Nephron (organoid): ENCODE measurements at regions not wholly inside any gene's neighbourhood (a gene's known extent, or its start where the extent isn't known, plus 50 kb on each side); places are given as distances from the start of the nearest gene placed in this dataset.

Source experiments
- H3K27ac Mint-ChIP-seq, 3 experiments: 2 replicates each; pipeline ENCODE4 v1.8.0; 2020; ENCODE audit warnings: mixed read lengths in 3 of 3, mild to moderate bottlenecking in 2 of 3, moderate library complexity in 1 of 3
- H3K27me3 Mint-ChIP-seq: 2 replicates; pipeline ENCODE4 v1.8.0; 2021; ENCODE audit warnings: low read depth, mild to moderate bottlenecking, moderate library complexity, mixed read lengths
- H3K36me3 Mint-ChIP-seq: 2 replicates; pipeline ENCODE4 v1.8.0; 2020; ENCODE audit warnings: low read depth, mixed read lengths
- H3K4me1 Mint-ChIP-seq: 2 replicates; pipeline ENCODE4 v1.8.0; 2020; ENCODE audit warnings: mixed read lengths
- H3K4me3 Mint-ChIP-seq, 3 experiments: 2 replicates each; pipeline ENCODE4 v1.8.0; 2020; ENCODE audit warnings: mild to moderate bottlenecking in 3 of 3, mixed read lengths in 3 of 3, moderate library complexity in 2 of 3
- H3K9me3 Mint-ChIP-seq: 2 replicates; pipeline ENCODE4 v1.8.0; 2020; ENCODE audit warnings: mixed read lengths
- TF ChIP-seq, protein P1 (sequence below), 3 experiments: fragments of 200-600 bp; sonication (generic); IDR thresholded peaks; one replicate each; pipeline ENCODE4 v1.5.0; 2021; ENCODE audit warnings: antibody characterized with exemption in 3 of 3; ENCODE audit not compliant: unreplicated experiment in 3 of 3

DNA sequence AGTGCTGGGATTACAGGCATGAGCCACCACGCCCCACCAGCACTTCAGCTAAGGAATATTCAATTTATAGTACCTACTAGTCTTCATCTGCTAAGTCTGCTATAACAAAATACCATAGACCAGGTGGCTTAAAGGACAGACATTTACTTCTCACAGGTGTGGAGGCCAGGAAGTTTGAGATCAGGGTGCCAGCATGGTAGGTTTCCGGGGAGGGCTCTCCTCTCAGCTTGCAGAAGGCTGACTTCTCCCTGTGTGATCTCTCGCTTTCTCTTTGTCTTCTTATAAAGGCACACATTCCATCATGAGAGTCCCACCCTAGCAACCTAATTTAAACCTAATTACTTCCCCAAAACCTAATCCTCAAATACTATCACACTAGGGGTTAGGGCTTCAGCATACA, 433.0 kb downstream of the INSC start:
- Mint-ChIP-seq H3K27me3 (no peaks in the 10 kb centered on the region), H3K9me3 (peaks cover 6% of the 10 kb centered on the region), H3K36me3 (no peaks in the 10 kb centered on the region), H3K27ac (no peak overlapping the region), H3K4me1 (peaks cover 8% of the 10 kb centered on the region), H3K4me3 (no peak overlapping the region)
- TF ChIP-seq, protein P1, sequence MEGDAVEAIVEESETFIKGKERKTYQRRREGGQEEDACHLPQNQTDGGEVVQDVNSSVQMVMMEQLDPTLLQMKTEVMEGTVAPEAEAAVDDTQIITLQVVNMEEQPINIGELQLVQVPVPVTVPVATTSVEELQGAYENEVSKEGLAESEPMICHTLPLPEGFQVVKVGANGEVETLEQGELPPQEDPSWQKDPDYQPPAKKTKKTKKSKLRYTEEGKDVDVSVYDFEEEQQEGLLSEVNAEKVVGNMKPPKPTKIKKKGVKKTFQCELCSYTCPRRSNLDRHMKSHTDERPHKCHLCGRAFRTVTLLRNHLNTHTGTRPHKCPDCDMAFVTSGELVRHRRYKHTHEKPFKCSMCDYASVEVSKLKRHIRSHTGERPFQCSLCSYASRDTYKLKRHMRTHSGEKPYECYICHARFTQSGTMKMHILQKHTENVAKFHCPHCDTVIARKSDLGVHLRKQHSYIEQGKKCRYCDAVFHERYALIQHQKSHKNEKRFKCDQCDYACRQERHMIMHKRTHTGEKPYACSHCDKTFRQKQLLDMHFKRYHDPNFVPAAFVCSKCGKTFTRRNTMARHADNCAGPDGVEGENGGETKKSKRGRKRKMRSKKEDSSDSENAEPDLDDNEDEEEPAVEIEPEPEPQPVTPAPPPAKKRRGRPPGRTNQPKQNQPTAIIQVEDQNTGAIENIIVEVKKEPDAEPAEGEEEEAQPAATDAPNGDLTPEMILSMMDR (IDR thresholded peaks at IDR 0.05; ENCODE audit: unreplicated experiment in 3 of 3), result no peak

GRCh38 chr11:15551901-15552851, 437.5 kb downstream of the INSC start:
- no peaks in the 10 kb centered on the region for H3K36me3 Mint-ChIP-seq
- H3K9me3 Mint-ChIP-seq, result peaks cover 6% of the 10 kb centered on the region
- no peak overlapping the region for H3K4me3 Mint-ChIP-seq
- H3K4me1 Mint-ChIP-seq, result peaks cover 15% of the 10 kb centered on the region
- no peaks in the 10 kb centered on the region for H3K27me3 Mint-ChIP-seq
- TF ChIP-seq, protein P1 (IDR thresholded peaks at IDR 0.05; ENCODE audit: unreplicated experiment in 3 of 3), result no peak
- peak overlapping the region in 2 of 3 experiments; percentile 50 to 63 for H3K27ac Mint-ChIP-seq

GRCh38 chr11:15555161-15555560, 440.4 kb downstream of the INSC start:
- H3K27ac Mint-ChIP-seq, result peak overlapping the region in 1 of 3 experiments; percentile 6
- H3K27me3 Mint-ChIP-seq, result peaks cover 4% of the 10 kb centered on the region
- TF ChIP-seq, protein P1 (IDR thresholded peaks at IDR 0.05; ENCODE audit: unreplicated experiment in 3 of 3), result no peak
- peaks cover 23% of the 10 kb centered on the region for H3K4me1 Mint-ChIP-seq
- H3K9me3 Mint-ChIP-seq, result peaks cover 3% of the 10 kb centered on the region
- H3K4me3 Mint-ChIP-seq, result no peak overlapping the region
- no peaks in the 10 kb centered on the region for H3K36me3 Mint-ChIP-seq

DNA sequence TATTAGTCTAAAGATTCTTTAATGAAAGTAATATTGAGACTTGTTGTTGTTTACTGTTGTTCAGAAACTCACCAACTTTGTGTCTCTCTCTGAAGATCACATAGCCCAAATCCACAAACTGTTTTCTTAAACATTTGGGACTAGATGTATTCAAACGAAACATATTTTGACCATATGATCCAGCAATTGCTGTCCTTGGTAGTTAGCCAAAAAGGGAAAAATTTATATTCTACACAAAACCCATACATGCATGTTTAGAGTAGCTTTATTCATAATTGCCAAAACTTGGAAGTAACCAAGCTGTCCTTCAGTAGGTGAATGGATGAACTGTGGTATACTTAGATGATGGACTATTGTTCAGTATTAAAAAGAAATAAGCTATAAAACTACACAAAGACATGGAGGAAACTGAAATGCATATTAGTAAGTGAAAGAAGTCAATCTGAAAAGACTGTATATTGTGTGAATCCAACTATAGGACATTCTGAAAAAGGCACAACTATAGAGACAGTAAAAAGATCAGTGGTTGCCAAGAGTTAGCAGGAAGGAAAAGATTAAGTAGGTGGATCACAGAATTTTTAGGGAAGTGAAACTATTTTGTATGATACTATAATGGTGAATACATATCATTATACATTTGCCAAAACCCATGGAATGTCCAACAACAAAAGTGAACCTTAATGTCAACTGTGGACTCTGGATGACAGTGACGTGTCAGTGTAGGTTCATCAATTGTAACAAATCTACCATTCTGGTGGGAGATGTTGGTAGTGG, 442.9 kb downstream of the INSC start:
- TF ChIP-seq, protein P1 (IDR thresholded peaks at IDR 0.05; ENCODE audit: unreplicated experiment in 3 of 3), result no peak

DNA sequence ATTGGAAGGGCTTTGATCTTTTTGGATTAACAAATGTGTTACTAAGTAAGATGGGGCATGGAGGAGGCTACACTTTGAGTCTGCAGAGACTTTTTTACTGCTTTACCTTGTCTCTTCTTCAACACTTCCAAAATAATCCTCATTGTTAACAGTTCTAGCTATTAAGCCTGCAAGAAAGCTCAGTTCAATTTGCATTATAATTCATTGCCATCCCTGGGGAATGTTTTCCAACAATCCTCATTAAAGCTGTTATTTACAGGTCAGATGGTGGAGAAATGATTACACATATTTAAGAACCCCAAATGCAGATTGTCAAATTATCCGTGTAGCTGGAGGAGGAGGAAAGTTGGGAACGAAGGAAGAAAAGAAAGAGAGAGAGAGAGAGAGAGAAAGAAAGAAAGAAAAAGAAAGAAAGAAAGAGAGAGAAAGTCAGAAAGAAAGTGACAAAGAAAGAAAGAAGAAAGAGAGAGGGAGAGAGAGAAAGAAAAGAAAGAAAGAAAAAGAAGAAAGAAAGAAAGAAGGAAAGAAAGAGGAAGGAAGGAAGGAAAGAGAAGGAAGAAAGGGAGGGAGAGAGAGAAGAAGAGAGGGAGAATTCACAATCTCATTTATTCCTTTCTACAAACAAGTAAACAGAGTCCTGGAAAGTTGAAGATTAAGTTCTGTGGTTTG, 443.9 kb downstream of the INSC start:
- H3K27me3 Mint-ChIP-seq, result peaks cover 4% of the 10 kb centered on the region
- no peak overlapping the region for H3K4me3 Mint-ChIP-seq
- H3K36me3 Mint-ChIP-seq, result no peaks in the 10 kb centered on the region
- peaks cover 15% of the 10 kb centered on the region for H3K4me1 Mint-ChIP-seq
- peak overlapping the region in 1 of 3 experiments; percentile 87 for H3K27ac Mint-ChIP-seq
- H3K9me3 Mint-ChIP-seq, result no peaks in the 10 kb centered on the region
- TF ChIP-seq, protein P1 (IDR thresholded peaks at IDR 0.05; ENCODE audit: unreplicated experiment in 3 of 3), result no peak

More for the DNA sequence above, 442.9 kb downstream of the INSC start:
- no peak overlapping the region for H3K4me3 Mint-ChIP-seq
- H3K9me3 Mint-ChIP-seq, result no peaks in the 10 kb centered on the region
- H3K36me3 Mint-ChIP-seq, result no peaks in the 10 kb centered on the region
- H3K4me1 Mint-ChIP-seq, result peaks cover 15% of the 10 kb centered on the region
- peak overlapping the region in 2 of 3 experiments; percentile 64 to 87 for H3K27ac Mint-ChIP-seq
- H3K27me3 Mint-ChIP-seq, result peaks cover 4% of the 10 kb centered on the region
